HL-60 (cell line): ENCODE measurements at regions not wholly inside any gene's neighbourhood (a gene's known extent, or its start where the extent isn't known, plus 50 kb on each side); places are given as distances from the start of the nearest gene placed in this dataset.

ENCODE experiments used
- DNase-seq, 2 experiments: peaks; one replicate each; pipeline ENCODE4 v3.0.0-alpha.2; 2010 to 2020; ENCODE audit warnings: low read depth in 1 of 2, low spot score in 1 of 2
- H3K27ac ChIP-seq: fragments of 250-450 bp; sonication (Bioruptor Pico); replicated peaks from 2 replicates; pipeline ENCODE4 v1.5.1; 2020; ENCODE audit warnings: mild to moderate bottlenecking, moderate library complexity
- H3K27me3 ChIP-seq: fragments of 250-450 bp; sonication (Bioruptor Pico); 2 replicates; pipeline ENCODE4 v1.5.1; 2021; ENCODE audit warnings: mild to moderate bottlenecking, moderate library complexity; ENCODE audit not compliant: insufficient read depth, poor library complexity, severe bottlenecking
- H3K4me3 ChIP-seq: replicated peaks from 2 replicates; pipeline ENCODE4 v1.5.1; 2011; ENCODE audit warnings: mild to moderate bottlenecking, control low read depth, low read length; ENCODE audit not compliant: insufficient read depth
- GABPA ChIP-seq: IDR thresholded peaks from 2 replicates; pipeline ENCODE4 v1.6.1; 2012; ENCODE audit warnings: low read depth
- POLR2AphosphoS5 ChIP-seq: IDR thresholded peaks from 2 replicates; pipeline ENCODE4 v1.6.1; 2012; ENCODE audit warnings: low read depth
- REST ChIP-seq: IDR thresholded peaks from 2 replicates; pipeline ENCODE4 v1.6.1; 2012; ENCODE audit warnings: low read depth; ENCODE audit not compliant: insufficient replicate concordance
- SPI1 ChIP-seq: IDR thresholded peaks from 2 replicates; pipeline ENCODE4 v1.6.1; 2012; ENCODE audit warnings: low read depth, mild to moderate bottlenecking, borderline replicate concordance
- TF ChIP-seq, protein P1 (sequence below): IDR thresholded peaks from one replicate; pipeline ENCODE4 v1.5.1; 2011; ENCODE audit warnings: low read length, control low read depth, inconsistent platforms; ENCODE audit not compliant: insufficient read depth

- Histone ChIP-seq H3K27me3 (no peaks in the 10 kb centered on the region), H3K27ac (no peak overlapping the region), H3K4me3 (no peak overlapping the region)
- no peak for DNase-seq
- TF ChIP-seq, protein P1, sequence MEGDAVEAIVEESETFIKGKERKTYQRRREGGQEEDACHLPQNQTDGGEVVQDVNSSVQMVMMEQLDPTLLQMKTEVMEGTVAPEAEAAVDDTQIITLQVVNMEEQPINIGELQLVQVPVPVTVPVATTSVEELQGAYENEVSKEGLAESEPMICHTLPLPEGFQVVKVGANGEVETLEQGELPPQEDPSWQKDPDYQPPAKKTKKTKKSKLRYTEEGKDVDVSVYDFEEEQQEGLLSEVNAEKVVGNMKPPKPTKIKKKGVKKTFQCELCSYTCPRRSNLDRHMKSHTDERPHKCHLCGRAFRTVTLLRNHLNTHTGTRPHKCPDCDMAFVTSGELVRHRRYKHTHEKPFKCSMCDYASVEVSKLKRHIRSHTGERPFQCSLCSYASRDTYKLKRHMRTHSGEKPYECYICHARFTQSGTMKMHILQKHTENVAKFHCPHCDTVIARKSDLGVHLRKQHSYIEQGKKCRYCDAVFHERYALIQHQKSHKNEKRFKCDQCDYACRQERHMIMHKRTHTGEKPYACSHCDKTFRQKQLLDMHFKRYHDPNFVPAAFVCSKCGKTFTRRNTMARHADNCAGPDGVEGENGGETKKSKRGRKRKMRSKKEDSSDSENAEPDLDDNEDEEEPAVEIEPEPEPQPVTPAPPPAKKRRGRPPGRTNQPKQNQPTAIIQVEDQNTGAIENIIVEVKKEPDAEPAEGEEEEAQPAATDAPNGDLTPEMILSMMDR, result no peak
- TF ChIP-seq POLR2AphosphoS5, result no peak
- TF ChIP-seq REST, result no peak
- TF ChIP-seq SPI1, result no peak
- TF ChIP-seq GABPA, result no peak
These were observed 1226.6 kb upstream of the ADGRL3 start for GRCh38 chr4:59973492-59973891.

- TF ChIP-seq SPI1 (no peak), GABPA (no peak), REST (no peak), POLR2AphosphoS5 (no peak)
- TF ChIP-seq, protein P1, result no peak
- H3K27ac ChIP-seq, result no peak overlapping the region
- no peak for DNase-seq
- H3K27me3 ChIP-seq, result no peaks in the 10 kb centered on the region
- H3K4me3 ChIP-seq, result no peak overlapping the region
These were observed 1221.1 kb upstream of the ADGRL3 start for GRCh38 chr4:59979061-59979460.

GRCh38 chr4:59983852-59984251 lies 1216.3 kb upstream of the ADGRL3 start:
- no peak for TF ChIP-seq GABPA
- H3K27ac ChIP-seq, result no peak overlapping the region
- DNase-seq, result no peak
- no peaks in the 10 kb centered on the region for H3K27me3 ChIP-seq
- H3K4me3 ChIP-seq, result no peak overlapping the region

DNA sequence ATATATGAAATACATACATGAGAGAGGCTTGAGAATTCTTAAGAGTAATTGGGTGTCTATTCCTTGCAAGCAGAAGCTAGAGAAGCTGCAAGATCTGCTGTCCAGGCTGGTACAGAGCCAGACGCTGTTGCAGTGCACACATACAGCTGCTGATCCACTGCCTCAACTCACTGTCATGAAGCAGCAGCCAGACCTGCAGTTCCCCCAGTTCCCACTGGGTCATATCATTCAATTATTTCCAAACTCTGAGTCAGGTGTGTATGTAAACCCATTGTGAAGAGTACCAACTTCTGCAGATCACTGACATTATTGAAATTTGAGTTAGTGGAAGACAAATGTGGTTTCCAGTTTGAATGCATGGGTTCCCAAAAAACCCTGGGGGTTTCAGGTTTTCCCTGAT lies 1212.8 kb upstream of the ADGRL3 start:
- H3K27ac ChIP-seq, result no peak overlapping the region
- no peak for DNase-seq

More for the DNA sequence above, 1212.8 kb upstream of the ADGRL3 start:
- Histone ChIP-seq H3K27me3 (no peaks in the 10 kb centered on the region), H3K4me3 (no peak overlapping the region)
- no peak for TF ChIP-seq GABPA
- TF ChIP-seq REST, result no peak
- no peak for TF ChIP-seq POLR2AphosphoS5
- TF ChIP-seq SPI1, result no peak
- TF ChIP-seq, protein P1, result no peak
